ENCODE measurements at regions not wholly inside any gene's neighbourhood (a gene's known extent, or its start where the extent isn't known, plus 50 kb on each side); places are given as distances from the start of the nearest gene placed in this dataset.

- TF ChIP-seq POLR2AphosphoS5 (IDR thresholded peaks at IDR 0.05; ENCODE audit: borderline replicate concordance, low read depth, low read length): no peak
- TF ChIP-seq EZH2 (IDR thresholded peaks at IDR 0.05): no peak
- TF ChIP-seq FOXP2 (optimal IDR thresholded peaks at IDR 0.05; ENCODE audit: control extremely low read depth, extremely low read length, insufficient read depth): no peak
Observed at GRCh38 chr1:25031966-25032667, 102.0 kb upstream of the RUNX3 start.
